Trophoblast cell (in vitro differentiated cells and primary cell): ENCODE measurements at regions not wholly inside any gene's neighbourhood (a gene's known extent, or its start where the extent isn't known, plus 50 kb on each side); places are given as distances from the start of the nearest gene placed in this dataset.

ENCODE experiments used
- DNase-seq, 2 donors: peaks; one replicate each; pipeline ENCODE4 v3.0.0-alpha.2; 2016
- H2AFZ ChIP-seq: 2 replicates; pipeline ENCODE4 v1.6.1; 2013; ENCODE audit warnings: low read length, moderate library complexity, mild to moderate bottlenecking; ENCODE audit not compliant: insufficient read depth, poor library complexity
- H2AK5ac ChIP-seq: 2 replicates; pipeline ENCODE4 v1.6.1; 2013; ENCODE audit warnings: mild to moderate bottlenecking, low read length
- H2BK120ac ChIP-seq: 2 replicates; pipeline ENCODE4 v1.6.1; 2013; ENCODE audit warnings: low read length, mild to moderate bottlenecking, moderate library complexity; ENCODE audit not compliant: insufficient read depth, poor library complexity
- H2BK12ac ChIP-seq: 2 replicates; pipeline ENCODE4 v1.6.1; 2013; ENCODE audit warnings: mild to moderate bottlenecking, low read length, moderate library complexity
- H2BK5ac ChIP-seq: 2 replicates; pipeline ENCODE4 v1.6.1; 2013; ENCODE audit warnings: low read length, low read depth, moderate library complexity, mild to moderate bottlenecking; ENCODE audit not compliant: poor library complexity
- H3K14ac ChIP-seq: 2 replicates; pipeline ENCODE4 v1.6.1; 2013; ENCODE audit warnings: mild to moderate bottlenecking, low read length
- H3K18ac ChIP-seq: 2 replicates; pipeline ENCODE4 v1.6.1; 2013; ENCODE audit warnings: mild to moderate bottlenecking, low read length
- H3K23ac ChIP-seq: 2 replicates; pipeline ENCODE4 v1.6.1; 2013; ENCODE audit warnings: low read length
- H3K27ac ChIP-seq: 2 replicates; pipeline ENCODE4 v1.5.1; 2013; ENCODE audit warnings: low read depth, mild to moderate bottlenecking, inconsistent platforms, low read length, moderate library complexity
- H3K27me3 ChIP-seq: 2 replicates; pipeline ENCODE4 v1.6.1; 2013; ENCODE audit warnings: inconsistent platforms, mild to moderate bottlenecking, low read length, moderate library complexity; ENCODE audit not compliant: insufficient read depth
- H3K36me3 ChIP-seq, 2 experiments: 1 replicate in 1 of 2; 2 replicates in 1 of 2; pipeline ENCODE4 v1.6.1; 2013; ENCODE audit warnings: low read length in 2 of 2, mild to moderate bottlenecking in 2 of 2, moderate library complexity in 1 of 2; ENCODE audit not compliant: insufficient read depth in 2 of 2, control insufficient read depth in 1 of 2
- H3K4ac ChIP-seq: 2 replicates; pipeline ENCODE4 v1.6.1; 2013; ENCODE audit warnings: low read depth, mild to moderate bottlenecking, low read length, moderate library complexity
- H3K4me1 ChIP-seq, 2 experiments: 1 replicate in 1 of 2; 2 replicates in 1 of 2; pipeline ENCODE4 v1.6.1; 2013; ENCODE audit warnings: low read length in 2 of 2, mild to moderate bottlenecking in 2 of 2, moderate library complexity in 1 of 2; ENCODE audit not compliant: insufficient read depth in 2 of 2, control insufficient read depth in 1 of 2
- H3K4me2 ChIP-seq: 2 replicates; pipeline ENCODE4 v1.6.1; 2013; ENCODE audit warnings: inconsistent platforms, mild to moderate bottlenecking, low read length, moderate library complexity
- H3K4me3 ChIP-seq: 2 replicates; pipeline ENCODE4 v1.5.1; 2013; ENCODE audit warnings: mild to moderate bottlenecking, low read depth, low read length, inconsistent platforms
- H3K79me1 ChIP-seq: one replicate; pipeline ENCODE4 v1.6.1; 2013; ENCODE audit warnings: low read length
- H3K79me2 ChIP-seq: 2 replicates; pipeline ENCODE4 v1.6.1; 2013; ENCODE audit warnings: low read length, mild to moderate bottlenecking; ENCODE audit not compliant: control insufficient read depth, insufficient read depth, poor library complexity
- H3K9ac ChIP-seq: 2 replicates; pipeline ENCODE4 v1.6.1; 2013; ENCODE audit warnings: mild to moderate bottlenecking, low read length
- H3K9me3 ChIP-seq: 2 replicates; pipeline ENCODE4 v1.6.1; 2013; ENCODE audit warnings: low read depth, mild to moderate bottlenecking, control low read depth, inconsistent platforms, low read length; ENCODE audit not compliant: insufficient read depth
- H4K12ac ChIP-seq: 2 replicates; pipeline ENCODE4 v1.6.1; 2013; ENCODE audit warnings: low read depth, mild to moderate bottlenecking, low read length, moderate library complexity
- H4K8ac ChIP-seq: 2 replicates; pipeline ENCODE4 v1.6.1; 2013; ENCODE audit warnings: low read depth, mild to moderate bottlenecking, low read length, moderate library complexity
- H4K91ac ChIP-seq: one replicate; pipeline ENCODE4 v1.6.1; 2013; ENCODE audit warnings: low read depth, mild to moderate bottlenecking, low read length, moderate library complexity
- WGBS: extraction: QIAGEN DNeasy Blood & Tissue Kit; methylation state at CpG from one replicate; pipeline ENCODE4 v1.1.7; 2013; ENCODE audit warnings: missing lambda C conversion rate; ENCODE audit not compliant: insufficient read length, insufficient coverage; ENCODE audit errors: extremely low coverage; 5-methylcytosine and 5-hydroxymethylcytosine counted together

DNA sequence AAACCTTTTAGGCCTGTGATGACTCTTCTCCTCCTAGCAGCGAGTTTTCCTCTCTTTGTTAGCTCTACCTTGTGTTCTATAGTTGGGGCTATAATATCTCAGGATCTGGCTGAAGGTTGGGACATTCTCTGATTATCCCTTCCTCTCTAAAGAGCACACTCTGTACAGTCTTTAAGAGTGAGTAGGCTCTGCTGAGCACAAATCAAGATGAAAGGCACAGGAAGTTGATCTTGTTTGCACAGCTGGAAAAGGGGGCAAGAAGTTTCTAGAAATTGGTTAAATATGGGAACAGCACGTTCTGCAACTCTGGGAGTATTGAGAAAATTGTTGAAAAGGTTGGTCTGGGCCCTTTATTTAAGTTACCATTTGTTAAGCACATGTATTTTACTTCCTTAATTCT is 240.9 kb downstream of the CDH11 start:
- no peaks in the 10 kb centered on the region for H3K27me3 ChIP-seq
- no CpG with 5 or more reads among the region's 2 CpGs for WGBS

DNA sequence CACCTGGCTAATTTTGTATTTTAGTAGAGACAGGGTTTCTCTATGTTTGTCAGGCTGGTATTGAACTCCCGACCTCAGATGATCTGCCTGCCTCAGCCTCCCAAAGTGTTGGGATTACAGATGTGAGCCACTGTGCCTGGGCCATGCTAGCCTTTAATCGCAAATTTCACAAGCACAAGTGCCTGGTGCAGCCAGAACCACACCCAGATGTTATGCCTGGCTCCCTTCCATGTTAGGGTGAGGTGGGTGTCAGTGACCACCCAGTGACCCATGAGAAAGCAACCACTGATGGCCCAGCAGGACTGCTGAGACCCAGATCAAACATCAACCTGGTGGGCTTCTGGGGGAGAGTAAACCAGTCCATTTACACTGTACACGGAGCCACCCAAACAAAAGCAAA is 241.9 kb downstream of the CDH11 start:
- no peak overlapping the region for H3K4me3 ChIP-seq
- H2BK120ac ChIP-seq: no peak overlapping the region
- no peak overlapping the region for H4K12ac ChIP-seq
- no peak overlapping the region for H3K23ac ChIP-seq
- H3K4ac ChIP-seq: no peak overlapping the region
- H3K9ac ChIP-seq: no peak overlapping the region
- H3K79me1 ChIP-seq: no peaks in the 10 kb centered on the region
- H2AK5ac ChIP-seq: no peak overlapping the region
- no peak overlapping the region for H3K14ac ChIP-seq
- no peak overlapping the region for H4K91ac ChIP-seq
- no peak overlapping the region for H2BK5ac ChIP-seq
- H3K27me3 ChIP-seq: no peaks in the 10 kb centered on the region
- no CpG with 5 or more reads among the region's 3 CpGs for WGBS
- no peak overlapping the region for H2BK12ac ChIP-seq
- H4K8ac ChIP-seq: no peak overlapping the region
- no peaks in the 10 kb centered on the region for H3K79me2 ChIP-seq
- no peak overlapping the region for H2AFZ ChIP-seq
- H3K27ac ChIP-seq: no peak overlapping the region
- H3K18ac ChIP-seq: no peak overlapping the region
- no peaks in the 10 kb centered on the region for H3K36me3 ChIP-seq
- H3K4me1 ChIP-seq: no peaks in the 10 kb centered on the region
- DNase-seq: no peak
- no peaks in the 10 kb centered on the region for H3K9me3 ChIP-seq
- H3K4me2 ChIP-seq: no peak overlapping the region

More for the DNA sequence above, 240.9 kb downstream of the CDH11 start:
- no peak overlapping the region for H2BK12ac ChIP-seq
- no peak overlapping the region for H4K12ac ChIP-seq
- no peak overlapping the region for H3K23ac ChIP-seq
- no peak overlapping the region for H2BK5ac ChIP-seq
- no peak for DNase-seq
- H3K14ac ChIP-seq: no peak overlapping the region
- no peak overlapping the region for H2BK120ac ChIP-seq
- no peak overlapping the region for H3K4ac ChIP-seq
- no peak overlapping the region for H3K18ac ChIP-seq
- no peak overlapping the region for H2AFZ ChIP-seq
- H2AK5ac ChIP-seq: no peak overlapping the region
- H3K79me1 ChIP-seq: no peaks in the 10 kb centered on the region
- H4K8ac ChIP-seq: no peak overlapping the region
- H3K9me3 ChIP-seq: no peaks in the 10 kb centered on the region
- no peaks in the 10 kb centered on the region for H3K4me1 ChIP-seq
- H4K91ac ChIP-seq: no peak overlapping the region
- H3K4me2 ChIP-seq: no peak overlapping the region
- no peak overlapping the region for H3K27ac ChIP-seq
- no peaks in the 10 kb centered on the region for H3K36me3 ChIP-seq
- no peaks in the 10 kb centered on the region for H3K79me2 ChIP-seq
- H3K4me3 ChIP-seq: no peak overlapping the region
- no peak overlapping the region for H3K9ac ChIP-seq

DNA sequence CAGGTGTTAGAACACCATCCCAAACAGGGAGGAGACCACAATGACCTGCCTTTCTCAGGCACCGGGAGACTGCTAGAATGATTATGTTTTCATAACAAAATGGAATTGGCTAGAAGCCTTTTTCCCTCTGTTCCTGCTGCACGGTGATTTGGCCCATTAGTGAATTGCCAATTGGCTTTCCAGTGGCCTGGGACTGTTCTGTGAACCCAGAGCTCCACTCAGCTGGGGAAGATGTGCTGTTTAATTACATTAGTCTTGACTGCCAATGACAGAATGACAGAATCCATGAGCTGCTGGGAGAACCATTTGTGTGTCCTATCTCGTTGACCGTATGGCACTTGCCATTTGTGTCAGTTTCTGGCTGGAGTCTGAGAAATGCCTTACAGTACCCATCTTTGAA is 242.9 kb downstream of the CDH11 start:
- Histone ChIP-seq H3K27me3 (no peaks in the 10 kb centered on the region), H3K27ac (no peak overlapping the region), H2AFZ (no peak overlapping the region), H4K12ac (no peak overlapping the region), H3K79me1 (no peaks in the 10 kb centered on the region), H3K4ac (no peak overlapping the region), H3K4me1 (no peaks in the 10 kb centered on the region), H2BK12ac (no peak overlapping the region), H3K23ac (no peak overlapping the region), H4K91ac (no peak overlapping the region), H2BK5ac (no peak overlapping the region), H3K4me3 (no peak overlapping the region), H3K18ac (no peak overlapping the region), H3K9me3 (no peaks in the 10 kb centered on the region), H3K14ac (no peak overlapping the region), H4K8ac (no peak overlapping the region), H3K79me2 (no peaks in the 10 kb centered on the region), H3K36me3 (no peaks in the 10 kb centered on the region), H2BK120ac (no peak overlapping the region), H2AK5ac (no peak overlapping the region), H3K9ac (no peak overlapping the region), H3K4me2 (no peak overlapping the region)
- no CpG with 5 or more reads among the region's 4 CpGs for WGBS
- no peak for DNase-seq

DNA sequence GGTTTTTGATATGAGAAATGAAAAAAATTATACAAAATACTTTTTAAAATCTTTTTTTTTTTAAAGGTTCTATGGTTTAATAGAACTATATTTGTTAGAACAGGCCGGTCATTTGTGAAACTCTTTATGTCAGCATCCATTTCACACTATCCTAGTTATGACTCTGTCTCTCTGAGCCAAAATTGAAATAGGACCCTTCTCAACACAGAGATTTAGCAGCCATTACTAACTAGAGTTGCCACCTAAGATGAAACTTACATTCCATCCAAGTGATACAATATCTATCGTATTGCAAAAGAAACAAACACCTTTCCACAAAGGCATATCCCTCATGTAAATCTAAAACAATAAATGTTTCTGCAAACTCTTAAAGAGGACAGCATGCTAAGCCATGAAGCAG is 249.8 kb downstream of the CDH11 start:
- no peak overlapping the region for H2BK12ac ChIP-seq
- no peak overlapping the region for H3K9ac ChIP-seq
- no peak overlapping the region for H4K12ac ChIP-seq
- no peak overlapping the region for H2BK5ac ChIP-seq
- H3K79me1 ChIP-seq: no peaks in the 10 kb centered on the region
- WGBS: no CpG with 5 or more reads among the region's 2 CpGs
- H3K14ac ChIP-seq: no peak overlapping the region
- H3K18ac ChIP-seq: no peak overlapping the region
- H3K23ac ChIP-seq: no peak overlapping the region
- no peak overlapping the region for H3K4me3 ChIP-seq
- no peaks in the 10 kb centered on the region for H3K79me2 ChIP-seq
- no peak overlapping the region for H2BK120ac ChIP-seq
- H3K27ac ChIP-seq: no peak overlapping the region
- no peak for DNase-seq
- H3K4me1 ChIP-seq: no peaks in the 10 kb centered on the region
- no peak overlapping the region for H3K4ac ChIP-seq
- no peak overlapping the region for H4K91ac ChIP-seq
- no peaks in the 10 kb centered on the region for H3K27me3 ChIP-seq
- no peak overlapping the region for H2AFZ ChIP-seq
- no peak overlapping the region for H2AK5ac ChIP-seq
- no peaks in the 10 kb centered on the region for H3K9me3 ChIP-seq
- no peaks in the 10 kb centered on the region for H3K36me3 ChIP-seq
- H3K4me2 ChIP-seq: no peak overlapping the region
- no peak overlapping the region for H4K8ac ChIP-seq
